ENCODE measurements at regions not wholly inside any gene's neighbourhood (a gene's known extent, or its start where the extent isn't known, plus 50 kb on each side); places are given as distances from the start of the nearest gene placed in this dataset.

DNA sequence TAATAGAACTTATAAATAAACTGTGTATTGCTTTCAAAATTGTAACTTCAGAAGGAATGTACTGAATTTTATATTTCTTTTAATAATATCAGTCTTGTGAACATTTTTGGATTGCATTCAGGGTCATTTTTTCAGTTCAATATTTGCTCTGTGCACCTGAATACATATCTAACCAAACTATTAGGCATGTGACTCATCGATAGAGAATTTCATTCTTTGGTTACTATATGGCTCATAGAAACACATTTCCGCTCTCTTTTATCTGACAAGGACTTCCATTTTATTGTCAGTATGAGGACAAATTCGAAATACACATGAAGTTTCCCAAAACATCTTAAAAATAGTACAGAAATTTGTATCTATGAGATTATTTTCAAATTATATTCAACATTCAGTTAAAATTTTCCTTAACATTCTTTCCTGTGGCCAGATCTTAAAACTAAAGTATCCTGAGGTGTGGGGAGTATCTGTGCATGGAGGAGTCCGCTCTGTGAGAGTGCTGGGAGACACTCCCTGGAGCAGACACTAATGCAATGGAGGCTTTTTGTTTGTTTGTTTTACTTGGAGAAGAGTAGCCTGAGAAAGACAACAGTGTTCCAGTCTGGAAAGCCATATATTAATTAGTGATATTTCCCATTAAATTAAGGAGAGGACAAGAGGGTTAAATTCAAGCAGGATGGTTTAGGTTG, 483.6 kb downstream of the PCDH20 start:
- TF ChIP-seq, protein P1, sequence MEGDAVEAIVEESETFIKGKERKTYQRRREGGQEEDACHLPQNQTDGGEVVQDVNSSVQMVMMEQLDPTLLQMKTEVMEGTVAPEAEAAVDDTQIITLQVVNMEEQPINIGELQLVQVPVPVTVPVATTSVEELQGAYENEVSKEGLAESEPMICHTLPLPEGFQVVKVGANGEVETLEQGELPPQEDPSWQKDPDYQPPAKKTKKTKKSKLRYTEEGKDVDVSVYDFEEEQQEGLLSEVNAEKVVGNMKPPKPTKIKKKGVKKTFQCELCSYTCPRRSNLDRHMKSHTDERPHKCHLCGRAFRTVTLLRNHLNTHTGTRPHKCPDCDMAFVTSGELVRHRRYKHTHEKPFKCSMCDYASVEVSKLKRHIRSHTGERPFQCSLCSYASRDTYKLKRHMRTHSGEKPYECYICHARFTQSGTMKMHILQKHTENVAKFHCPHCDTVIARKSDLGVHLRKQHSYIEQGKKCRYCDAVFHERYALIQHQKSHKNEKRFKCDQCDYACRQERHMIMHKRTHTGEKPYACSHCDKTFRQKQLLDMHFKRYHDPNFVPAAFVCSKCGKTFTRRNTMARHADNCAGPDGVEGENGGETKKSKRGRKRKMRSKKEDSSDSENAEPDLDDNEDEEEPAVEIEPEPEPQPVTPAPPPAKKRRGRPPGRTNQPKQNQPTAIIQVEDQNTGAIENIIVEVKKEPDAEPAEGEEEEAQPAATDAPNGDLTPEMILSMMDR (IDR thresholded peaks at IDR 0.05), result no peak
- TF ChIP-seq POLR2AphosphoS5 (IDR thresholded peaks at IDR 0.05; ENCODE audit: insufficient read depth in 1 of 2, low read depth in 1 of 2), result no peak

All from vagina (tissue), 2 donors.